ENCODE measurements at regions not wholly inside any gene's neighbourhood (a gene's known extent, or its start where the extent isn't known, plus 50 kb on each side); places are given as distances from the start of the nearest gene placed in this dataset.
"Not testable (repeated sequence)": the region's sequence is repeated elsewhere in the genome, so short reads cannot be mapped to it uniquely, and the experiment has no call there.

GRCh38 chr4:153096344-153096743 is 107.9 kb upstream of the TRIM2 start:
- no peaks in the 10 kb centered on the region for H3K9me3 ChIP-seq (ENCODE audit: low read length)
- H2AFZ ChIP-seq (ENCODE audit: low read depth, low read length): no peak overlapping the region
- no peak overlapping the region for H3K4me3 ChIP-seq (ENCODE audit: low read length)
- no peaks in the 10 kb centered on the region for H3K27me3 ChIP-seq (ENCODE audit: insufficient read depth, low read length)
- no peaks in the 10 kb centered on the region for H3K4me1 ChIP-seq (ENCODE audit: insufficient read depth, low read length)
- H3K36me3 ChIP-seq (ENCODE audit: insufficient read depth, low read length): no peaks in the 10 kb centered on the region

- Histone ChIP-seq H3K36me3 (ENCODE audit: insufficient read depth, low read length) (no peaks in the 10 kb centered on the region), H3K9me3 (ENCODE audit: low read length) (no peaks in the 10 kb centered on the region), H2AFZ (ENCODE audit: low read depth, low read length) (no peak overlapping the region), H3K4me3 (ENCODE audit: low read length) (no peak overlapping the region), H3K27me3 (ENCODE audit: insufficient read depth, low read length) (no peaks in the 10 kb centered on the region), H3K4me1 (ENCODE audit: insufficient read depth, low read length) (no peaks in the 10 kb centered on the region)
Measured at GRCh38 chr4:153098427-153098826, 105.8 kb upstream of the TRIM2 start.

- no peaks in the 10 kb centered on the region for H3K27me3 ChIP-seq (ENCODE audit: insufficient read depth, low read length)
- no peaks in the 10 kb centered on the region for H3K9me3 ChIP-seq (ENCODE audit: low read length)
- no peak overlapping the region for H3K4me3 ChIP-seq (ENCODE audit: low read length)
- H3K4me1 ChIP-seq (ENCODE audit: insufficient read depth, low read length): no peaks in the 10 kb centered on the region
- no peaks in the 10 kb centered on the region for H3K36me3 ChIP-seq (ENCODE audit: insufficient read depth, low read length)
- H2AFZ ChIP-seq (ENCODE audit: low read depth, low read length): no peak overlapping the region
Measured at GRCh38 chr4:153099391-153100140, 104.7 kb upstream of the TRIM2 start.

- H3K27me3 ChIP-seq (ENCODE audit: insufficient read depth, low read length); H3K36me3 ChIP-seq (ENCODE audit: insufficient read depth, low read length); H3K4me1 ChIP-seq (ENCODE audit: insufficient read depth, low read length); H2AFZ ChIP-seq (ENCODE audit: low read depth, low read length); H3K9me3 ChIP-seq (ENCODE audit: low read length); H3K4me3 ChIP-seq (ENCODE audit: low read length): not testable (repeated sequence)
Measured at GRCh38 chr4:153106736-153107135, 97.5 kb upstream of the TRIM2 start.

- Histone ChIP-seq H3K36me3 (ENCODE audit: insufficient read depth, low read length) (no peaks in the 10 kb centered on the region), H2AFZ (ENCODE audit: low read depth, low read length) (no peak overlapping the region), H3K4me3 (ENCODE audit: low read length) (no peak overlapping the region), H3K9me3 (ENCODE audit: low read length) (peaks cover 4% of the 10 kb centered on the region), H3K4me1 (ENCODE audit: insufficient read depth, low read length) (no peaks in the 10 kb centered on the region), H3K27me3 (ENCODE audit: insufficient read depth, low read length) (no peaks in the 10 kb centered on the region)
Measured at GRCh38 chr4:153107246-153107645, 97.0 kb upstream of the TRIM2 start.

- Histone ChIP-seq H3K36me3 (ENCODE audit: insufficient read depth, low read length) (no peaks in the 10 kb centered on the region), H3K27me3 (ENCODE audit: insufficient read depth, low read length) (peaks cover 2% of the 10 kb centered on the region), H3K4me3 (ENCODE audit: low read length) (no peak overlapping the region), H3K4me1 (ENCODE audit: insufficient read depth, low read length) (no peaks in the 10 kb centered on the region), H2AFZ (ENCODE audit: low read depth, low read length) (no peak overlapping the region), H3K9me3 (ENCODE audit: low read length) (peaks cover 5% of the 10 kb centered on the region)
Measured at GRCh38 chr4:153109296-153109849, 94.9 kb upstream of the TRIM2 start.

GRCh38 chr4:153110739-153111138 is 93.5 kb upstream of the TRIM2 start:
- Histone ChIP-seq H3K4me1 (ENCODE audit: insufficient read depth, low read length) (peaks cover 1% of the 10 kb centered on the region), H3K4me3 (ENCODE audit: low read length) (no peak overlapping the region), H3K36me3 (ENCODE audit: insufficient read depth, low read length) (no peaks in the 10 kb centered on the region)

GRCh38 chr4:153111426-153112040 is 92.7 kb upstream of the TRIM2 start:
- no peak overlapping the region for H3K4me3 ChIP-seq (ENCODE audit: low read length)
- H3K27me3 ChIP-seq (ENCODE audit: insufficient read depth, low read length): peaks cover 2% of the 10 kb centered on the region
- peaks cover 2% of the 10 kb centered on the region for H3K9me3 ChIP-seq (ENCODE audit: low read length)
- H2AFZ ChIP-seq (ENCODE audit: low read depth, low read length): no peak overlapping the region
- H3K36me3 ChIP-seq (ENCODE audit: insufficient read depth, low read length): no peaks in the 10 kb centered on the region
- peaks cover 3% of the 10 kb centered on the region for H3K4me1 ChIP-seq (ENCODE audit: insufficient read depth, low read length)

More at GRCh38 chr4:153110739-153111138, 93.5 kb upstream of the TRIM2 start:
- no peak overlapping the region for H2AFZ ChIP-seq (ENCODE audit: low read depth, low read length)
- peaks cover 2% of the 10 kb centered on the region for H3K27me3 ChIP-seq (ENCODE audit: insufficient read depth, low read length)
- H3K9me3 ChIP-seq (ENCODE audit: low read length): peaks cover 5% of the 10 kb centered on the region

GRCh38 chr4:153112041-153112441 is 92.2 kb upstream of the TRIM2 start:
- Histone ChIP-seq H3K36me3 (ENCODE audit: insufficient read depth, low read length) (no peaks in the 10 kb centered on the region), H2AFZ (ENCODE audit: low read depth, low read length) (no peak overlapping the region), H3K27me3 (ENCODE audit: insufficient read depth, low read length) (peaks cover 2% of the 10 kb centered on the region), H3K4me1 (ENCODE audit: insufficient read depth, low read length) (peaks cover 3% of the 10 kb centered on the region), H3K9me3 (ENCODE audit: low read length) (peaks cover 2% of the 10 kb centered on the region), H3K4me3 (ENCODE audit: low read length) (no peak overlapping the region)

GRCh38 chr4:153113061-153113837 is 91.0 kb upstream of the TRIM2 start:
- Histone ChIP-seq H2AFZ (ENCODE audit: low read depth, low read length) (no peak overlapping the region), H3K36me3 (ENCODE audit: insufficient read depth, low read length) (no peaks in the 10 kb centered on the region), H3K4me1 (ENCODE audit: insufficient read depth, low read length) (peaks cover 3% of the 10 kb centered on the region), H3K27me3 (ENCODE audit: insufficient read depth, low read length) (peaks cover 2% of the 10 kb centered on the region), H3K9me3 (ENCODE audit: low read length) (peaks cover 2% of the 10 kb centered on the region), H3K4me3 (ENCODE audit: low read length) (no peak overlapping the region)

- H3K4me1 ChIP-seq (ENCODE audit: insufficient read depth, low read length): peaks cover 3% of the 10 kb centered on the region
Measured at GRCh38 chr4:153113838-153114105, 90.5 kb upstream of the TRIM2 start.

GRCh38 chr4:153114771-153115321 is 89.4 kb upstream of the TRIM2 start:
- H3K9me3 ChIP-seq (ENCODE audit: low read length): peaks cover 2% of the 10 kb centered on the region
- no peak overlapping the region for H3K4me3 ChIP-seq (ENCODE audit: low read length)
- no peak overlapping the region for H2AFZ ChIP-seq (ENCODE audit: low read depth, low read length)
- H3K27me3 ChIP-seq (ENCODE audit: insufficient read depth, low read length): peaks cover 2% of the 10 kb centered on the region
- H3K36me3 ChIP-seq (ENCODE audit: insufficient read depth, low read length): no peaks in the 10 kb centered on the region
- H3K4me1 ChIP-seq (ENCODE audit: insufficient read depth, low read length): peaks cover 3% of the 10 kb centered on the region

More at GRCh38 chr4:153113838-153114105, 90.5 kb upstream of the TRIM2 start:
- H3K27me3 ChIP-seq (ENCODE audit: insufficient read depth, low read length): peaks cover 2% of the 10 kb centered on the region
- H3K4me3 ChIP-seq (ENCODE audit: low read length): no peak overlapping the region
- H3K36me3 ChIP-seq (ENCODE audit: insufficient read depth, low read length): no peaks in the 10 kb centered on the region
- H2AFZ ChIP-seq (ENCODE audit: low read depth, low read length): no peak overlapping the region
- peaks cover 2% of the 10 kb centered on the region for H3K9me3 ChIP-seq (ENCODE audit: low read length)

All from neuron (in vitro differentiated cells).